OCI-LY7 (cell line): ENCODE measurements at regions not wholly inside any gene's neighbourhood (a gene's known extent, or its start where the extent isn't known, plus 50 kb on each side); places are given as distances from the start of the nearest gene placed in this dataset.

Source experiments
- CTCF ChIP-seq: fragments of 200-600 bp; sonication (generic); conservative IDR thresholded peaks from 2 replicates; pipeline ENCODE4 v1.5.1; 2014; ENCODE audit warnings: mild to moderate bottlenecking, antibody characterized with exemption, low read length, moderate library complexity, mixed read lengths
- EZH2phosphoT487 ChIP-seq: fragments of 200-600 bp; sonication (generic); IDR thresholded peaks from 2 replicates; pipeline ENCODE4 v1.6.1; 2018; ENCODE audit warnings: low read depth, borderline replicate concordance, mild to moderate bottlenecking, mixed run types, antibody characterized with exemption, low read length, moderate library complexity, mixed read lengths

- TF ChIP-seq CTCF (no peak), EZH2phosphoT487 (no peak)
Measured at GRCh38 chr4:12022409-12022808, 593.7 kb upstream of the HS3ST1 start.
